Osteocyte (in vitro differentiated cells): ENCODE measurements at regions not wholly inside any gene's neighbourhood (a gene's known extent, or its start where the extent isn't known, plus 50 kb on each side); places are given as distances from the start of the nearest gene placed in this dataset.

ENCODE experiments used
- DNase-seq: peaks from one replicate; pipeline ENCODE4 v3.0.0; 2021; ENCODE audit warnings: mixed read lengths; ENCODE audit not compliant: unreplicated experiment; ENCODE audit errors: extremely low spot score
- H3K27ac Mint-ChIP-seq: one replicate; pipeline ENCODE4 v1.8.0; 2021; ENCODE audit warnings: mild to moderate bottlenecking, mixed read lengths; ENCODE audit not compliant: unreplicated experiment
- H3K27me3 Mint-ChIP-seq: one replicate; pipeline ENCODE4 v1.8.0; 2021; ENCODE audit warnings: mixed read lengths; ENCODE audit not compliant: unreplicated experiment
- H3K36me3 Mint-ChIP-seq: one replicate; pipeline ENCODE4 v1.8.0; 2021; ENCODE audit warnings: mixed read lengths; ENCODE audit not compliant: unreplicated experiment
- H3K4me1 Mint-ChIP-seq: one replicate; pipeline ENCODE4 v1.8.0; 2021; ENCODE audit warnings: mixed read lengths; ENCODE audit not compliant: unreplicated experiment
- H3K4me3 Mint-ChIP-seq: one replicate; pipeline ENCODE4 v1.8.0; 2021; ENCODE audit warnings: mild to moderate bottlenecking, moderate library complexity, mixed read lengths; ENCODE audit not compliant: unreplicated experiment
- H3K9me3 Mint-ChIP-seq: one replicate; pipeline ENCODE4 v1.8.0; 2021; ENCODE audit warnings: mixed read lengths; ENCODE audit not compliant: unreplicated experiment
- TF ChIP-seq, protein P1 (sequence below): fragments of 200-600 bp; sonication (generic); IDR thresholded peaks from 2 replicates; pipeline ENCODE4 v1.5.0; 2021; ENCODE audit warnings: antibody characterized with exemption, mild to moderate bottlenecking, moderate library complexity

DNA sequence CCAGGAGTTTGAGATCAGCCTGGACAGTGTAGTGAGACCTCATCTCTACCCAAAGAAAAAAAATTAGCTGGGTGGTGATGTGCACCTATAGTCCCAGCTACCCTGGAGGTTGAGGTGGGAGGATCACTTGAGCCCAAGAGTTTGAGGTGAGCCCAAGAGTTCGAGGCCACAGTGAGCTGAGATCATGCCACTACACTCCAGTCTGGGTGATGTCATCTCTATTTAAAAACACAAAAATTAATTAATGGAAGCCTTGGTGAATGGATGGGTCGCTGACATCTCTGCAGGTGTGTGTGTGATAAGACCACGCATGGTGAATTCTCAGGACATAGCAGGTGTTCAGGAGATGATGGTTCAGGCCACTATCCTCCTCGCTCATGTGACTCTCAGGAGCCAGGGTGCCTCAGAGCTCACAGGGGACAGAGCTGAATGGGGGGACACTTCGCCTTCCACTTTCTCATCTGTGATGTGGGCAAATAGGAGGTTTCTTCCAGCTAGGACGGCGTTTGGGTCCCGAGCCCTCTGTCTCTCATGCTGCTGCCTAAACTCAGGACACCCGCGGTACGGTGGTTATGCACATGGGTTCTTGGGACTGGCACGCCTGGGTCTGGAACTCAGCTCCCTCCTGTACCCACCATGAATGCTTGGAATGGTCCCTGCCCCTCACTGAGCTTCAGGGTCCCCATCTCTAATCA, 113.4 kb upstream of the ZBTB40 start:
- peaks cover 35% of the 10 kb centered on the region for H3K27me3 Mint-ChIP-seq
- no peaks in the 10 kb centered on the region for H3K9me3 Mint-ChIP-seq
- H3K27ac Mint-ChIP-seq, result no peak overlapping the region
- H3K4me1 Mint-ChIP-seq, result no peaks in the 10 kb centered on the region
- no peak for DNase-seq
- H3K36me3 Mint-ChIP-seq, result no peaks in the 10 kb centered on the region
- no peak overlapping the region for H3K4me3 Mint-ChIP-seq
- TF ChIP-seq, protein P1, sequence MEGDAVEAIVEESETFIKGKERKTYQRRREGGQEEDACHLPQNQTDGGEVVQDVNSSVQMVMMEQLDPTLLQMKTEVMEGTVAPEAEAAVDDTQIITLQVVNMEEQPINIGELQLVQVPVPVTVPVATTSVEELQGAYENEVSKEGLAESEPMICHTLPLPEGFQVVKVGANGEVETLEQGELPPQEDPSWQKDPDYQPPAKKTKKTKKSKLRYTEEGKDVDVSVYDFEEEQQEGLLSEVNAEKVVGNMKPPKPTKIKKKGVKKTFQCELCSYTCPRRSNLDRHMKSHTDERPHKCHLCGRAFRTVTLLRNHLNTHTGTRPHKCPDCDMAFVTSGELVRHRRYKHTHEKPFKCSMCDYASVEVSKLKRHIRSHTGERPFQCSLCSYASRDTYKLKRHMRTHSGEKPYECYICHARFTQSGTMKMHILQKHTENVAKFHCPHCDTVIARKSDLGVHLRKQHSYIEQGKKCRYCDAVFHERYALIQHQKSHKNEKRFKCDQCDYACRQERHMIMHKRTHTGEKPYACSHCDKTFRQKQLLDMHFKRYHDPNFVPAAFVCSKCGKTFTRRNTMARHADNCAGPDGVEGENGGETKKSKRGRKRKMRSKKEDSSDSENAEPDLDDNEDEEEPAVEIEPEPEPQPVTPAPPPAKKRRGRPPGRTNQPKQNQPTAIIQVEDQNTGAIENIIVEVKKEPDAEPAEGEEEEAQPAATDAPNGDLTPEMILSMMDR, result no peak

DNA sequence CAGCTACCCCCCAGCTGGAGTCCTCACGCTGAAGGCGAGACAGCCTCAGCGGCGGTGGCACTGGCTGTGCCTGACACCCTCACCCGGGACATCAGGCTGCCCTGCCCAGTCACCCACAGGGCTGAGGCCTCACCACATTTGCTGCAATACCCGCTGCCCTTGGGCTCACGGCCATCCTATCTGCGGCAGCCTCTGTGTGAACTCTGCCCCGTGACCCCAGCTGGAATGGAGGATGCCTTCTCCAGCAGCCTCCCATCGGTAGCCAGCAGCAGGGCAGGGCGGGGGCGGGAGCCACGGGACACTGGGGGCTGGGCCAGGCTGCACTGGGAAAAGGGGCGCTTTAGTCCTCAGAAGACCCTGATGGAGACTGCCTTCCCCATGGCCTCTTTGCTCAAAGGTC, 112.4 kb upstream of the ZBTB40 start:
- TF ChIP-seq, protein P1, result no peak
- no peak for DNase-seq

DNA sequence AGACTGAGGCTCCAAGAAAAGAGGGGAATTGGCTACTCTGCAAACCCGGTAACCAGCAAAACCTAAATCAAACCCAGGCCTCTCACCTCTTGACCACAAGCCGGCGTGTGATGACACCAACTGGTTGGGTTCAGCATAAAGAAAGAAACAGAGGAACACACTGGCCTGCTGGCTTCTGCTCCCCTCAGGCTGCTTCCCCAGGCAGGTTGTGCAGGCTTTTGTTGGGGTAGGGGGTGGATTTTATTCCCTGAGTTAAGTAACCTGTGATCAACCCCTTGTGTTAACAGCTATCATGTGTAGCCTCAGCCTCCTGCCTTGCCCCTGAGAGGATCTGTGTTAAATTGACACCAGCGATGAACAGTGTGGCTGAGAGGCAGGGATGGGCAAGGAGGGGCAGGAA, 111.6 kb upstream of the ZBTB40 start:
- TF ChIP-seq, protein P1, result no peak
- Mint-ChIP-seq H3K4me3 (no peak overlapping the region), H3K36me3 (no peaks in the 10 kb centered on the region), H3K9me3 (no peaks in the 10 kb centered on the region), H3K27ac (no peak overlapping the region), H3K27me3 (peaks cover 34% of the 10 kb centered on the region), H3K4me1 (no peaks in the 10 kb centered on the region)
- DNase-seq, result no peak

More for the DNA sequence above, 112.4 kb upstream of the ZBTB40 start:
- Mint-ChIP-seq H3K4me3 (no peak overlapping the region), H3K27me3 (peaks cover 34% of the 10 kb centered on the region), H3K27ac (no peak overlapping the region), H3K9me3 (no peaks in the 10 kb centered on the region), H3K36me3 (no peaks in the 10 kb centered on the region), H3K4me1 (no peaks in the 10 kb centered on the region)

DNA sequence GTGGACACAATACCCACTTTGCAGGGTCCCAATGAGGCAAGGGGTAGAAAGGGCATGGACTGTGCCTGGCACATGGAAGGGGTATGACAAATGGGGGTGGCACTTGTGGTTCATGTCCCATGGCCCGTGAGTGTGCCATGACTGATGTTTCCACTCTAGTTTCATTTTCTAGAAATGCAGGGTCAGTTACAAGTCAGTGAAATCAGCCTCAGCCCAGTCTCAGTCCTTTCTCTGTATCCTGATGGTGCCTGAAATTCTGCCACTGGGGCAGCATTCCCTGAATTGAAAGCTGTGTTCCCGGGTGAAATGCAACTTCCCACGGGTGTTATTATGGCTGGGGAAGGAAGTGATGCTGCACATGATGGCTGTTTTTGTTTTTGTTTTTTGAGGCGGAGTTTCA, 110.8 kb upstream of the ZBTB40 start:
- Mint-ChIP-seq H3K4me1 (no peaks in the 10 kb centered on the region), H3K27ac (no peak overlapping the region), H3K36me3 (no peaks in the 10 kb centered on the region), H3K27me3 (peaks cover 39% of the 10 kb centered on the region), H3K9me3 (no peaks in the 10 kb centered on the region), H3K4me3 (no peak overlapping the region)
- TF ChIP-seq, protein P1, result no peak
- no peak for DNase-seq

DNA sequence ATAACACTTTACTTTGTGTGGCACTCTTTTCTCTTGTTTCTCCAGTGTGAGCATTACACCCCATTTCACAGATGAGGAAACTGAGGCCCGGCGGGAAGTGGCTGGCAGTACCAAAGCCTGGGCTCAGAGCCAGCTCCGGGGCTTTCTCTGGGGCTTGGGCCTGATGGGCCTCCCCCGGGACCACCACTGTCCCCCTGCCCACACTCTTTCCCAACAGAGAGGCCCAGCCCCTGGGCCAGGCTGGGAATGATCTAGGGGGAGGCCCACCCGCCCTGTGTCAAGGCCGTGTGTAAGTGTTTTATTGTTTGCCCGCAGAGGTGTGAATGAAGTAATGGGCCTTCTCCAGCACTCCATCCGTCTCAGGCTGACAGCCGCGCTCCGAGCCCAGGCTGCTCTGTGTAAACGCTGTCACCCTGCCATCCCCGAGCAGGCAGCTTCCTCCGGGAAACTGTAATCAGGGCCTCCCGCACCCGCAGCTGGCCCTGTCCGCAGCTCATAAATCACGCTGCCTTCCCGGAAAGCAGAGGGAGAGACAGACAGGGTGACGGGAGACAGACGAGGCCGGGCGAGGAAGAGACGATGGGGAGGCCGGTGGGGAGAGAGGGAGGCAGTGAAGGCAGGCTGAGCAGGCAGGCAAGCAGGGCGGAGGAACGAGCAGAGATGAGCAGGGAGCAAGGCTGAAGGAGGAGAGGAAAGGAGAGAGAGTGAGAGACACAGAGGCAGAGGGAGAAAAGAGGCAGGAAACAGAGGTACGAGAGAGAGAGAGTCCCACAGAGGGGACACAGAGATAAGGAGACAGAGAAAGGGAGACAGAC, 109.7 kb upstream of the ZBTB40 start:
- H3K4me1 Mint-ChIP-seq, result no peaks in the 10 kb centered on the region
- no peaks in the 10 kb centered on the region for H3K9me3 Mint-ChIP-seq
- no peak overlapping the region for H3K27ac Mint-ChIP-seq
- TF ChIP-seq, protein P1, result no peak
- H3K36me3 Mint-ChIP-seq, result no peaks in the 10 kb centered on the region
- no peak overlapping the region for H3K4me3 Mint-ChIP-seq
- DNase-seq, result no peak
- peaks cover 42% of the 10 kb centered on the region for H3K27me3 Mint-ChIP-seq
